ENCODE measurements at regions not wholly inside any gene's neighbourhood (a gene's known extent, or its start where the extent isn't known, plus 50 kb on each side); places are given as distances from the start of the nearest gene placed in this dataset.

GRCh38 chr14:101355284-101355683 is 206.0 kb upstream of the DIO3 start:
- H3K4me3 ChIP-seq (ENCODE audit: low read length), result no peak overlapping the region
- H3K9ac ChIP-seq (ENCODE audit: low read length), result no peak overlapping the region
- H3K27ac ChIP-seq (ENCODE audit: low read length), result no peak overlapping the region
- no peaks in the 10 kb centered on the region for H3K4me1 ChIP-seq (ENCODE audit: low read length)
- H2AFZ ChIP-seq (ENCODE audit: low read depth, low read length), result no peak overlapping the region
- H4K20me1 ChIP-seq (ENCODE audit: insufficient read depth, low read length), result no peaks in the 10 kb centered on the region
- H3K27me3 ChIP-seq (ENCODE audit: low read depth, low read length), result no peaks in the 10 kb centered on the region
- no peak overlapping the region for H3K4me2 ChIP-seq (ENCODE audit: low read length)
- TF ChIP-seq, protein P1, sequence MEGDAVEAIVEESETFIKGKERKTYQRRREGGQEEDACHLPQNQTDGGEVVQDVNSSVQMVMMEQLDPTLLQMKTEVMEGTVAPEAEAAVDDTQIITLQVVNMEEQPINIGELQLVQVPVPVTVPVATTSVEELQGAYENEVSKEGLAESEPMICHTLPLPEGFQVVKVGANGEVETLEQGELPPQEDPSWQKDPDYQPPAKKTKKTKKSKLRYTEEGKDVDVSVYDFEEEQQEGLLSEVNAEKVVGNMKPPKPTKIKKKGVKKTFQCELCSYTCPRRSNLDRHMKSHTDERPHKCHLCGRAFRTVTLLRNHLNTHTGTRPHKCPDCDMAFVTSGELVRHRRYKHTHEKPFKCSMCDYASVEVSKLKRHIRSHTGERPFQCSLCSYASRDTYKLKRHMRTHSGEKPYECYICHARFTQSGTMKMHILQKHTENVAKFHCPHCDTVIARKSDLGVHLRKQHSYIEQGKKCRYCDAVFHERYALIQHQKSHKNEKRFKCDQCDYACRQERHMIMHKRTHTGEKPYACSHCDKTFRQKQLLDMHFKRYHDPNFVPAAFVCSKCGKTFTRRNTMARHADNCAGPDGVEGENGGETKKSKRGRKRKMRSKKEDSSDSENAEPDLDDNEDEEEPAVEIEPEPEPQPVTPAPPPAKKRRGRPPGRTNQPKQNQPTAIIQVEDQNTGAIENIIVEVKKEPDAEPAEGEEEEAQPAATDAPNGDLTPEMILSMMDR (IDR thresholded peaks at IDR 0.05; ENCODE audit: low read depth, low read length), result no peak
- no peak for TF ChIP-seq EZH2phosphoT487 (IDR thresholded peaks at IDR 0.05; ENCODE audit: low read depth)
- no peaks in the 10 kb centered on the region for H3K9me3 ChIP-seq (ENCODE audit: insufficient read depth, low read length)
- H3K79me2 ChIP-seq (ENCODE audit: low read length), result no peaks in the 10 kb centered on the region
- H3K36me3 ChIP-seq (replicated peaks; ENCODE audit: low read depth, low read length), result no peaks in the 10 kb centered on the region

DNA sequence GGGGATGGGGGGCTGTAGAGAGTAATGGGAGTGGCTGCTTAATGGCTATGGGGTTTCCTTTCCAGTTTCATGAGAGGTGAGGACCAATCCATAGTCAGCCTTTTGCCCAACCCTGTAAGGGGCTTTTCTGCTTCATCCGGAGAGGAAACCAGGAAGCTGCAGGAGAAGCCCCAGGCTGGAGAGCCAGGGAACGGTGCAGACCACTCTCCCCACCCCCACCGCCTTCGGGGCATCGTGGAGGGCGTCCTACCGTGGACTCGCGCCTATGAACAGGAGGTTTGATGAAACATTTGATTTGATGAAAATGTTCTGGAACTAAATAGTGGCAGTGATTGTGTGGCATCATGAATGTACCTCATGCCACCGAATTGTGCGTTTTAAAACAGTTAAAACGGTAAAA is 204.3 kb upstream of the DIO3 start:
- H3K27me3 ChIP-seq (ENCODE audit: low read depth, low read length), result no peaks in the 10 kb centered on the region
- H3K4me1 ChIP-seq (ENCODE audit: low read length), result no peaks in the 10 kb centered on the region

GRCh38 chr14:101357559-101358319 is 203.6 kb upstream of the DIO3 start:
- TF ChIP-seq, protein P1 (IDR thresholded peaks at IDR 0.05; ENCODE audit: low read depth, low read length), result no peak
- TF ChIP-seq EZH2phosphoT487 (IDR thresholded peaks at IDR 0.05; ENCODE audit: low read depth), result no peak
- no peaks in the 10 kb centered on the region for H3K4me1 ChIP-seq (ENCODE audit: low read length)
- no peak overlapping the region for H3K4me2 ChIP-seq (ENCODE audit: low read length)
- no peak overlapping the region for H2AFZ ChIP-seq (ENCODE audit: low read depth, low read length)
- H3K9me3 ChIP-seq (ENCODE audit: insufficient read depth, low read length), result no peaks in the 10 kb centered on the region
- no peaks in the 10 kb centered on the region for H3K27me3 ChIP-seq (ENCODE audit: low read depth, low read length)
- H3K27ac ChIP-seq (ENCODE audit: low read length), result no peak overlapping the region
- H3K36me3 ChIP-seq (replicated peaks; ENCODE audit: low read depth, low read length), result no peaks in the 10 kb centered on the region
- H3K4me3 ChIP-seq (ENCODE audit: low read length), result no peak overlapping the region
- H3K9ac ChIP-seq (ENCODE audit: low read length), result no peak overlapping the region
- no peaks in the 10 kb centered on the region for H4K20me1 ChIP-seq (ENCODE audit: insufficient read depth, low read length)
- H3K79me2 ChIP-seq (ENCODE audit: low read length), result no peaks in the 10 kb centered on the region

More for the DNA sequence above, 204.3 kb upstream of the DIO3 start:
- H4K20me1 ChIP-seq (ENCODE audit: insufficient read depth, low read length), result no peaks in the 10 kb centered on the region
- H3K4me3 ChIP-seq (ENCODE audit: low read length), result no peak overlapping the region
- no peaks in the 10 kb centered on the region for H3K36me3 ChIP-seq (replicated peaks; ENCODE audit: low read depth, low read length)
- no peaks in the 10 kb centered on the region for H3K9me3 ChIP-seq (ENCODE audit: insufficient read depth, low read length)
- H3K9ac ChIP-seq (ENCODE audit: low read length), result no peak overlapping the region
- no peak overlapping the region for H2AFZ ChIP-seq (ENCODE audit: low read depth, low read length)
- H3K79me2 ChIP-seq (ENCODE audit: low read length), result no peaks in the 10 kb centered on the region
- no peak overlapping the region for H3K27ac ChIP-seq (ENCODE audit: low read length)
- TF ChIP-seq, protein P1 (IDR thresholded peaks at IDR 0.05; ENCODE audit: low read depth, low read length), result no peak
- no peak for TF ChIP-seq EZH2phosphoT487 (IDR thresholded peaks at IDR 0.05; ENCODE audit: low read depth)
- H3K4me2 ChIP-seq (ENCODE audit: low read length), result no peak overlapping the region

GRCh38 chr14:101358320-101359125 is 202.8 kb upstream of the DIO3 start:
- no peaks in the 10 kb centered on the region for H3K27me3 ChIP-seq (ENCODE audit: low read depth, low read length)
- H3K4me1 ChIP-seq (ENCODE audit: low read length), result no peaks in the 10 kb centered on the region
- H4K20me1 ChIP-seq (ENCODE audit: insufficient read depth, low read length), result no peaks in the 10 kb centered on the region
- H3K4me3 ChIP-seq (ENCODE audit: low read length), result no peak overlapping the region
- no peaks in the 10 kb centered on the region for H3K79me2 ChIP-seq (ENCODE audit: low read length)
- no peak overlapping the region for H3K27ac ChIP-seq (ENCODE audit: low read length)
- no peak overlapping the region for H2AFZ ChIP-seq (ENCODE audit: low read depth, low read length)
- TF ChIP-seq EZH2phosphoT487 (IDR thresholded peaks at IDR 0.05; ENCODE audit: low read depth), result no peak
- TF ChIP-seq, protein P1 (IDR thresholded peaks at IDR 0.05; ENCODE audit: low read depth, low read length), result no peak
- no peaks in the 10 kb centered on the region for H3K36me3 ChIP-seq (replicated peaks; ENCODE audit: low read depth, low read length)
- no peaks in the 10 kb centered on the region for H3K9me3 ChIP-seq (ENCODE audit: insufficient read depth, low read length)
- H3K9ac ChIP-seq (ENCODE audit: low read length), result no peak overlapping the region
- H3K4me2 ChIP-seq (ENCODE audit: low read length), result no peak overlapping the region

All from OCI-LY3 (cell line).